ENCODE measurements at regions not wholly inside any gene's neighbourhood (a gene's known extent, or its start where the extent isn't known, plus 50 kb on each side); places are given as distances from the start of the nearest gene placed in this dataset.
"Not testable (repeated sequence)": the region's sequence is repeated elsewhere in the genome, so short reads cannot be mapped to it uniquely, and the experiment has no call there.

DNA sequence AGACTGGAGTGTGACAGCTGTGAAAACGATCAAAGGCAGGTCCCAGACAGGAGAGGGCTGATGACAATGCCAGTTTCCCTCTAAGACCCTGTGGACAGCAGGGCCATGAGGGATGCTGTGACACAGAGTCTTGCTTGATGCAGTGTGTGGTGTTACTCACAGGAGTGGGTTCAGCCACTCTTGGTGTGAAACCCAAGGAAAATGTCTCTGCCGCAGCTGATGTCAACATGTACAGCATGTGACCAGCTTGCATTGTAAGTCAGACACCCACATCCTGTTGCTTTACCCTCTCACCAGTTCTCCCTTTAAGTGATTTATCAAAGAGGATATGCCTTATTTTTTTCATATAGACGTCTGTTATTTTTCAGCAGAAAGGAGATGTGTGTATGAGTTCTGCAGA is 268.6 kb downstream of the BTG1 start:
- 8 to 17% (median 14%) methylated on average over 3 of the region's 3 CpGs for WGBS, 5 donors
- H3K36me3 ChIP-seq: no peaks in the 10 kb centered on the region
- H3K4me3 ChIP-seq: peak overlapping the region in 1 of 8 donors; percentile 42
- TF ChIP-seq POLR2AphosphoS5 (IDR thresholded peaks at IDR 0.05): peak in 1 of 3 donors; percentile 96
- peak in 1 of 3 donors; percentile 56 for TF ChIP-seq POLR2A (IDR thresholded peaks at IDR 0.05)
- TF ChIP-seq, protein P1, sequence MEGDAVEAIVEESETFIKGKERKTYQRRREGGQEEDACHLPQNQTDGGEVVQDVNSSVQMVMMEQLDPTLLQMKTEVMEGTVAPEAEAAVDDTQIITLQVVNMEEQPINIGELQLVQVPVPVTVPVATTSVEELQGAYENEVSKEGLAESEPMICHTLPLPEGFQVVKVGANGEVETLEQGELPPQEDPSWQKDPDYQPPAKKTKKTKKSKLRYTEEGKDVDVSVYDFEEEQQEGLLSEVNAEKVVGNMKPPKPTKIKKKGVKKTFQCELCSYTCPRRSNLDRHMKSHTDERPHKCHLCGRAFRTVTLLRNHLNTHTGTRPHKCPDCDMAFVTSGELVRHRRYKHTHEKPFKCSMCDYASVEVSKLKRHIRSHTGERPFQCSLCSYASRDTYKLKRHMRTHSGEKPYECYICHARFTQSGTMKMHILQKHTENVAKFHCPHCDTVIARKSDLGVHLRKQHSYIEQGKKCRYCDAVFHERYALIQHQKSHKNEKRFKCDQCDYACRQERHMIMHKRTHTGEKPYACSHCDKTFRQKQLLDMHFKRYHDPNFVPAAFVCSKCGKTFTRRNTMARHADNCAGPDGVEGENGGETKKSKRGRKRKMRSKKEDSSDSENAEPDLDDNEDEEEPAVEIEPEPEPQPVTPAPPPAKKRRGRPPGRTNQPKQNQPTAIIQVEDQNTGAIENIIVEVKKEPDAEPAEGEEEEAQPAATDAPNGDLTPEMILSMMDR (IDR thresholded peaks at IDR 0.05 in 8 of 11, conservative IDR thresholded peaks at IDR 0.05 in 3 of 11): no peak
- DNase-seq: peak; percentile 88
- intact Hi-C loops (cut with DNase I; ENCODE audit: low total_unique reads): no loop called here
- peaks cover 0 to 50% (median 18%) of the 10 kb centered on the region in 6 donors for H3K4me1 ChIP-seq
- H3K27ac ChIP-seq: peak overlapping the region; percentile 43 to 90 (median 76)
- H3K9me3 ChIP-seq: no peaks in the 10 kb centered on the region
- H3K27me3 ChIP-seq (replicated peaks in 1 of 7): no peaks in the 10 kb centered on the region

GRCh38 chr12:91875671-91876070 is 270.0 kb downstream of the BTG1 start:
- DNase-seq; H3K27me3 ChIP-seq (replicated peaks in 1 of 7); H3K4me3 ChIP-seq; H3K9me3 ChIP-seq; H3K36me3 ChIP-seq; intact Hi-C loops (cut with DNase I; ENCODE audit: low total_unique reads): not testable (repeated sequence)
- peak in 1 of 3 donors; percentile 6 for TF ChIP-seq POLR2AphosphoS5 (IDR thresholded peaks at IDR 0.05)
- 79 to 88% (median 84%) methylated on average over 3 of the region's 3 CpGs for WGBS, 5 donors
- peak overlapping the region in 7 of 8 donors; percentile 49 to 90 (median 78) for H3K27ac ChIP-seq
- H3K4me1 ChIP-seq: peaks cover 0 to 62% (median 30%) of the 10 kb centered on the region in 6 donors

DNA sequence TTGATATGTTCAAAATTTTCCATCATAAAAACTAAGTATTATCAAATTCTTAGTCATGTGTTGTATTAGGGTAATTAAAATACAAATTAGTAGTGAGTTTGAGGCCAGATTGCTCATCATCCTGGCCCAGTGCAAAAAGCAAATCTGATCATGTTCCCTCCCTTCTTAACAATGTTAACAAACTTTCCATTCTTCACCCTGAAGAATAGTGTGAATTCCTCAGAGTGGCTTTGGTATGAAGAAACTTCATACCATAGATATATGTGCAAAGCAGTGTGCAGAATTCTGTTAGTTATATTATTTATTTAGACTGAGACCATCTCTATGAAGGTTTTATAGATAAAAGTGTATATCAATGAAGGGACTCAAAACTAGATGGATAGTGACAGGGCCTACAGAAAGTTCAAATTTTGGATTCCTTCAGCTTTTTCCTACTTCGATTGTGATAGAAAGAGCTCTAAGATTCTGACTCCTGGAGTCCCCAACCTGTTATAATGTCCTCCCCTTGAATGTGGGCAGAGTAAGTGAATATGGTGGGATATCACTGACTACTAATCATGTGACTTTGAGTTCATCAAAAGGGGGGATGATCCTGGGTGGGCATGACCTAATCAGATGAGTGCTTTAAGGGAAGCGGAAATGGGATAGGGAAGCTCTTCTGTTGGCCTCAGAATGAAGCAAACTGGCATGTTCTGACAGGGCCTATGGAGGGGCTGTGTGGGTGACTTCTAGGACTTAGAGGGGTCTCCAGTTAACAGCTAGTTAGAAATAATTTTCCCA is 271.4 kb downstream of the BTG1 start:
- H3K9me3 ChIP-seq: peaks cover 0 to 7% (median 0%) of the 10 kb centered on the region in 8 donors
- no peak for DNase-seq
- 93 to 98% (median 96%) methylated on average over 2 of the region's 2 CpGs for WGBS, 5 donors
- H3K36me3 ChIP-seq: no peaks in the 10 kb centered on the region
- H3K4me3 ChIP-seq: no peak overlapping the region
- intact Hi-C loops (cut with DNase I; ENCODE audit: low total_unique reads): no loop called here
- peaks cover 0 to 56% (median 30%) of the 10 kb centered on the region in 6 donors for H3K4me1 ChIP-seq
- TF ChIP-seq, protein P1 (IDR thresholded peaks at IDR 0.05 in 8 of 11, conservative IDR thresholded peaks at IDR 0.05 in 3 of 11): no peak
- TF ChIP-seq POLR2A (IDR thresholded peaks at IDR 0.05): no peak
- TF ChIP-seq POLR2AphosphoS5 (IDR thresholded peaks at IDR 0.05): no peak
- no peaks in the 10 kb centered on the region for H3K27me3 ChIP-seq (replicated peaks in 1 of 7)
- peak overlapping the region in 6 of 8 donors; percentile 48 to 90 (median 76) for H3K27ac ChIP-seq

DNA sequence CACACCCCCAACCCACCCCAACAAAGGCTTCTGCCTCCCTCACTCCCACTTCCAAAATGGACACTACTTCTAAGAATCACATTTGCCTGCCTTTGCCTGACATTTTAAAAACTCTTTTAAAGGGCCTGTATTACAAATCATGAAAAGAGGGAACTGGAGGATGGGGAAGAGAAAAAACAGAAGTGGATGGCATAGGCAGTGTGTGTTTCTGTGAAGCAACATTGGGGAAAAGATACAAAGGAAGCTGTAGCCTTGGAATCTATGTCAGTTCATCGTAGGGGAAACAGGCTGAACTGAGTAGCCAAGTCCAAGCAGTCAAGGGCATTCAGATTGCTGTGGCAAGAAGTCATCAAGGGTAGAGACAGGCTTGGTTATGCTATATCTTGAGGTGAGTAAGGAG is 273.9 kb downstream of the BTG1 start:
- Histone ChIP-seq H3K4me1 (peaks cover 0 to 37% (median 21%) of the 10 kb centered on the region in 6 donors), H3K9me3 (peaks cover 0 to 7% (median 0%) of the 10 kb centered on the region in 8 donors), H3K36me3 (no peaks in the 10 kb centered on the region), H3K27ac (peak overlapping the region; percentile 17 to 83 (median 71)), H3K27me3 (replicated peaks in 1 of 7) (no peaks in the 10 kb centered on the region), H3K4me3 (no peak overlapping the region)
- intact Hi-C loops (cut with DNase I; ENCODE audit: low total_unique reads): no loop called here
- TF ChIP-seq POLR2A (IDR thresholded peaks at IDR 0.05) (no peak), POLR2AphosphoS5 (IDR thresholded peaks at IDR 0.05) (peak in 1 of 3 donors; percentile 47)
- TF ChIP-seq, protein P1 (IDR thresholded peaks at IDR 0.05 in 8 of 11, conservative IDR thresholded peaks at IDR 0.05 in 3 of 11): no peak
- WGBS, 5 donors: 20 to 38% (median 29%) methylated on average over 1 of the region's 1 CpG
- no peak for DNase-seq
